IMR-90 (cell line): ENCODE measurements at regions not wholly inside any gene's neighbourhood (a gene's known extent, or its start where the extent isn't known, plus 50 kb on each side); places are given as distances from the start of the nearest gene placed in this dataset.

ENCODE experiments used
- ATAC-seq: fragments of 200-7000 bp; cut with Tn5 transposase; 2 replicates; pipeline ENCODE4 v1.9.1; 2020; ENCODE audit warnings: low read depth, mild to moderate bottlenecking, moderate library complexity
- BruUV-seq: library from RNA; stranded (reverse); fragments of 400-500 nt; replicated peaks from 2 replicates; lab custom pipeline; 2021; lab: Mats Ljungman, UMichigan
- CTCF ChIA-PET: fragments of 300-600 bp; formaldehyde crosslinking; extraction: SDS; loops from one replicate; lab custom pipeline; 2021; ENCODE audit warnings: antibody characterized with exemption; lab: Yijun Ruan, JAX
- POLR2A ChIA-PET: fragments of 300-600 bp; sonication (Branson Sonifier 250); formaldehyde crosslinking; loops from one replicate; lab custom pipeline; 2022; ENCODE audit warnings: antibody characterized with exemption; ENCODE audit not compliant: unreplicated experiment; lab: Charles Lee
- DNase-seq: peaks from one replicate; pipeline ENCODE4 v3.0.0; 2013
- H2AFZ ChIP-seq: replicated peaks from 2 replicates; pipeline ENCODE3; 2013; ENCODE audit warnings: low read length, mild to moderate bottlenecking; ENCODE audit not compliant: poor library complexity
- H2AK5ac ChIP-seq: 2 replicates; pipeline ENCODE4 v1.6.1; 2013; ENCODE audit warnings: low read depth, low read length, inconsistent platforms
- H2AK9ac ChIP-seq: replicated peaks from 2 replicates; pipeline ENCODE3; 2013; ENCODE audit warnings: mild to moderate bottlenecking, low read depth, low read length, moderate library complexity; ENCODE audit not compliant: poor library complexity
- H2BK120ac ChIP-seq: 2 replicates; pipeline ENCODE4 v1.6.1; 2013; ENCODE audit warnings: low read depth, low read length, inconsistent platforms
- H2BK15ac ChIP-seq: 3 replicates; pipeline ENCODE4 v1.6.1; 2013; ENCODE audit warnings: low read depth, low read length, inconsistent platforms
- H2BK20ac ChIP-seq: 2 replicates; pipeline ENCODE4 v1.6.1; 2013; ENCODE audit warnings: low read depth, mild to moderate bottlenecking, inconsistent platforms, low read length, moderate library complexity
- H2BK5ac ChIP-seq: 2 replicates; pipeline ENCODE4 v1.6.1; 2013; ENCODE audit warnings: mild to moderate bottlenecking, low read depth, low read length, inconsistent platforms; ENCODE audit not compliant: poor library complexity, severe bottlenecking
- H3K14ac ChIP-seq: replicated peaks from 2 replicates; pipeline ENCODE4 v1.6.1; 2013; ENCODE audit warnings: low read depth, low read length, inconsistent platforms
- H3K18ac ChIP-seq: 2 replicates; pipeline ENCODE4 v1.6.1; 2013; ENCODE audit warnings: low read depth, low read length, control low read depth
- H3K23ac ChIP-seq: 2 replicates; pipeline ENCODE4 v1.6.1; 2013; ENCODE audit warnings: low read depth, low read length, inconsistent platforms
- H3K27ac ChIP-seq: 2 replicates; pipeline ENCODE4 v1.5.1; 2013; ENCODE audit warnings: mild to moderate bottlenecking, control low read depth, low read length; ENCODE audit not compliant: insufficient read depth
- H3K27me3 ChIP-seq: 2 replicates; pipeline ENCODE4 v1.6.1; 2013; ENCODE audit warnings: low read length; ENCODE audit not compliant: control insufficient read depth, insufficient read depth
- H3K36me3 ChIP-seq: 2 replicates; pipeline ENCODE4 v1.6.1; 2013; ENCODE audit warnings: low read length, mixed read lengths; ENCODE audit not compliant: control insufficient read depth, insufficient read depth
- H3K4ac ChIP-seq: 2 replicates; pipeline ENCODE4 v1.6.1; 2013; ENCODE audit warnings: low read depth, low read length, inconsistent platforms
- H3K4me1 ChIP-seq: 2 replicates; pipeline ENCODE4 v1.6.1; 2013; ENCODE audit warnings: low read length, mixed read lengths; ENCODE audit not compliant: control insufficient read depth, insufficient read depth
- H3K4me2 ChIP-seq: 2 replicates; pipeline ENCODE4 v1.6.1; 2013; ENCODE audit warnings: low read depth, mild to moderate bottlenecking, control low read depth, low read length, moderate library complexity
- H3K4me3 ChIP-seq: 2 replicates; pipeline ENCODE4 v1.5.1; 2013; ENCODE audit warnings: low read depth, mild to moderate bottlenecking, control low read depth, low read length, moderate library complexity; ENCODE audit not compliant: insufficient read depth
- H3K56ac ChIP-seq: 2 replicates; pipeline ENCODE4 v1.6.1; 2013; ENCODE audit warnings: low read length, inconsistent platforms; ENCODE audit not compliant: insufficient read depth; ENCODE audit errors: extremely low read depth
- H3K79me1 ChIP-seq, 2 experiments: 2 replicates each; pipeline ENCODE4 v1.6.1; 2013; ENCODE audit warnings: low read length in 2 of 2, inconsistent platforms in 1 of 2, low read depth in 1 of 2
- H3K9ac ChIP-seq: 2 replicates; pipeline ENCODE4 v1.6.1; 2013; ENCODE audit warnings: low read depth, low read length, control low read depth
- H3K9me1 ChIP-seq: 2 replicates; pipeline ENCODE4 v1.6.1; 2013; ENCODE audit warnings: low read length, inconsistent platforms; ENCODE audit not compliant: insufficient read depth
- H3K9me3 ChIP-seq: 2 replicates; pipeline ENCODE4 v1.6.1; 2013; ENCODE audit warnings: low read length; ENCODE audit not compliant: control insufficient read depth, insufficient read depth
- H4K20me1 ChIP-seq: 2 replicates; pipeline ENCODE4 v1.6.1; 2013; ENCODE audit warnings: low read length, inconsistent platforms; ENCODE audit not compliant: insufficient read depth
- H4K5ac ChIP-seq: 2 replicates; pipeline ENCODE4 v1.6.1; 2013; ENCODE audit warnings: mild to moderate bottlenecking, low read depth, low read length, control low read depth
- H4K8ac ChIP-seq, 2 experiments: 2 replicates each; pipeline ENCODE4 v1.6.1; 2013; ENCODE audit warnings: low read depth in 2 of 2, low read length in 2 of 2, control low read depth in 1 of 2, inconsistent platforms in 1 of 2
- H4K91ac ChIP-seq: 2 replicates; pipeline ENCODE4 v1.6.1; 2013; ENCODE audit warnings: low read depth, low read length, inconsistent platforms; ENCODE audit not compliant: insufficient read depth
- BHLHE40 ChIP-seq: fragments of 150-350 bp; IDR thresholded peaks from 2 replicates; pipeline ENCODE4 v1.6.1; 2016; ENCODE audit warnings: mild to moderate bottlenecking, low read depth, low read length
- CHD1 ChIP-seq: IDR thresholded peaks from 2 replicates; pipeline ENCODE4 v1.6.1; 2012; ENCODE audit warnings: low read depth, low read length, improper control_type of control experiment
- CTCF ChIP-seq: conservative IDR thresholded peaks from 2 replicates; pipeline ENCODE4 v1.5.1; 2012; ENCODE audit warnings: mild to moderate bottlenecking, low read depth, low read length, improper control_type of control experiment
- FOS ChIP-seq: fragments of 150-350 bp; IDR thresholded peaks from 2 replicates; pipeline ENCODE4 v1.6.1; 2016; ENCODE audit warnings: low read depth, low read length
- MAFK ChIP-seq: IDR thresholded peaks from 2 replicates; pipeline ENCODE4 v1.6.1; 2012; ENCODE audit warnings: low read depth, low read length, improper control_type of control experiment
- NFE2L2 ChIP-seq: fragments of 150-350 bp; IDR thresholded peaks from 2 replicates; pipeline ENCODE4 v1.6.1; 2016; ENCODE audit warnings: low read depth, mild to moderate bottlenecking, low read length
- POLR2A ChIP-seq: IDR thresholded peaks from 2 replicates; pipeline ENCODE4 v1.6.1; 2012; ENCODE audit warnings: mild to moderate bottlenecking, low read depth, low read length
- RFX5 ChIP-seq: IDR thresholded peaks from 2 replicates; pipeline ENCODE4 v1.8.0; 2012; ENCODE audit warnings: low read depth, mild to moderate bottlenecking, low read length, moderate library complexity
- USF2 ChIP-seq: fragments of 150-350 bp; IDR thresholded peaks from 2 replicates; pipeline ENCODE4 v1.6.1; 2017; ENCODE audit warnings: mild to moderate bottlenecking, antibody characterized with exemption, low read length, low read depth
- WGBS, 2 experiments: methylation state at CpG; one replicate each; pipeline versions ENCODE4 v1.1.5 to v1.1.7; 2013; ENCODE audit warnings: missing lambda C conversion rate in 2 of 2; ENCODE audit not compliant: insufficient read length in 1 of 2; ENCODE audit errors: extremely low coverage in 2 of 2; 5-methylcytosine and 5-hydroxymethylcytosine counted together
- dilution Hi-C: fragments of 300-500 bp; cut with HindIII; formaldehyde crosslinking; loops from one replicate; pipeline ENCODE4 v1.14.3; 2018; ENCODE audit warnings: low sequenced_read_pairs; ENCODE audit not compliant: unreplicated experiment
- in situ Hi-C: fragments of 300-500 bp; cut with MboI; formaldehyde crosslinking; loops from 3 replicates; pipeline ENCODE4 v1.14.3; 2019; ENCODE audit warnings: low sequenced_read_pairs, inconsistent platforms, mixed read lengths
- intact Hi-C: fragments of 100-400 bp; cut with micrococcal nuclease; formaldehyde crosslinking; loops from 2 replicates; pipeline ENCODE4 v1.10.0; 2022

- H3K27ac ChIP-seq, result no peak overlapping the region
- no peaks in the 10 kb centered on the region for H3K36me3 ChIP-seq
- H3K18ac ChIP-seq, result no peak overlapping the region
- H3K9me1 ChIP-seq, result no peaks in the 10 kb centered on the region
- H3K4me3 ChIP-seq, result no peak overlapping the region
- no peaks in the 10 kb centered on the region for H3K9me3 ChIP-seq
- no peak overlapping the region for H4K91ac ChIP-seq
- no peak for DNase-seq
- ChIA-PET POLR2A (no interaction called here), CTCF (no interaction called here)
- intact Hi-C loops, result no loop called here
- H3K56ac ChIP-seq, result no peak overlapping the region
- no TSS peak for BruUV-seq
- H2BK20ac ChIP-seq, result no peak overlapping the region
- H2BK5ac ChIP-seq, result no peak overlapping the region
- H2AK5ac ChIP-seq, result no peak overlapping the region
- H3K14ac ChIP-seq, result no peak overlapping the region
- dilution Hi-C loops, result no loop called here
- no peaks in the 10 kb centered on the region for H3K4me1 ChIP-seq
- no peak overlapping the region for H3K4me2 ChIP-seq
- H2BK15ac ChIP-seq, result no peak overlapping the region
- no peak overlapping the region for H4K5ac ChIP-seq
- WGBS, 2 experiments, result 85% methylated on average over 3 of the region's 6 CpGs; no CpG with 5 or more reads in 1 of the 2 experiments
- H3K9ac ChIP-seq, result no peak overlapping the region
- in situ Hi-C loops, result loop anchor here (25.0 kb wide), 1 partner anchor 1052 kb away; no protein-coding TSS in a partner anchor
- no peak overlapping the region for H3K4ac ChIP-seq
- peaks cover 1% of the 10 kb centered on the region; the same call in 1 of the 2 replicates for H3K27me3 ChIP-seq
- no peak overlapping the region for H2AK9ac ChIP-seq
- H3K79me1 ChIP-seq, result no peaks in the 10 kb centered on the region
- no peak for ATAC-seq
- H4K8ac ChIP-seq, result no peak overlapping the region
- no peak for TF ChIP-seq FOS
- no peak for TF ChIP-seq BHLHE40
- no peak for TF ChIP-seq CHD1
- no peak for TF ChIP-seq NFE2L2
- TF ChIP-seq POLR2A, result no peak
- TF ChIP-seq MAFK, result no peak
- TF ChIP-seq CTCF, result no peak
- TF ChIP-seq USF2, result no peak
- TF ChIP-seq RFX5, result no peak
- H2AFZ ChIP-seq, result no peak overlapping the region
- H4K20me1 ChIP-seq, result no peaks in the 10 kb centered on the region
- no peak overlapping the region for H3K23ac ChIP-seq
- H2BK120ac ChIP-seq, result no peak overlapping the region
Observed at GRCh38 chr10:59589796-59590195, 119.9 kb downstream of the SLC16A9 start.
